HepG2 (cell line): ENCODE measurements at regions not wholly inside any gene's neighbourhood (a gene's known extent, or its start where the extent isn't known, plus 50 kb on each side); places are given as distances from the start of the nearest gene placed in this dataset.

ENCODE experiments used
- RORA ChIP-seq: sonication (generic); formaldehyde crosslinking; IDR thresholded peaks from 2 replicates; pipeline ENCODE4 v1.5.0; 2020; ENCODE audit warnings: mild to moderate bottlenecking, missing genetic modification reagents, moderate library complexity
- ZBED4 ChIP-seq: sonication (generic); formaldehyde crosslinking; IDR thresholded peaks from 2 replicates; pipeline ENCODE4 v1.4.0; 2020; ENCODE audit warnings: missing genetic modification reagents, borderline replicate concordance
- ZNF350 ChIP-seq: sonication (generic); formaldehyde crosslinking; IDR thresholded peaks from 2 replicates; pipeline ENCODE4 v1.4.0; 2020; ENCODE audit warnings: mild to moderate bottlenecking, low read depth, missing genetic modification reagents, borderline replicate concordance
- TF ChIP-seq, protein P1 (sequence below): sonication (generic); formaldehyde crosslinking; IDR thresholded peaks from 2 replicates; pipeline ENCODE4 v1.4.0; 2020; ENCODE audit warnings: mild to moderate bottlenecking, missing genetic modification reagents

- TF ChIP-seq, protein P1, sequence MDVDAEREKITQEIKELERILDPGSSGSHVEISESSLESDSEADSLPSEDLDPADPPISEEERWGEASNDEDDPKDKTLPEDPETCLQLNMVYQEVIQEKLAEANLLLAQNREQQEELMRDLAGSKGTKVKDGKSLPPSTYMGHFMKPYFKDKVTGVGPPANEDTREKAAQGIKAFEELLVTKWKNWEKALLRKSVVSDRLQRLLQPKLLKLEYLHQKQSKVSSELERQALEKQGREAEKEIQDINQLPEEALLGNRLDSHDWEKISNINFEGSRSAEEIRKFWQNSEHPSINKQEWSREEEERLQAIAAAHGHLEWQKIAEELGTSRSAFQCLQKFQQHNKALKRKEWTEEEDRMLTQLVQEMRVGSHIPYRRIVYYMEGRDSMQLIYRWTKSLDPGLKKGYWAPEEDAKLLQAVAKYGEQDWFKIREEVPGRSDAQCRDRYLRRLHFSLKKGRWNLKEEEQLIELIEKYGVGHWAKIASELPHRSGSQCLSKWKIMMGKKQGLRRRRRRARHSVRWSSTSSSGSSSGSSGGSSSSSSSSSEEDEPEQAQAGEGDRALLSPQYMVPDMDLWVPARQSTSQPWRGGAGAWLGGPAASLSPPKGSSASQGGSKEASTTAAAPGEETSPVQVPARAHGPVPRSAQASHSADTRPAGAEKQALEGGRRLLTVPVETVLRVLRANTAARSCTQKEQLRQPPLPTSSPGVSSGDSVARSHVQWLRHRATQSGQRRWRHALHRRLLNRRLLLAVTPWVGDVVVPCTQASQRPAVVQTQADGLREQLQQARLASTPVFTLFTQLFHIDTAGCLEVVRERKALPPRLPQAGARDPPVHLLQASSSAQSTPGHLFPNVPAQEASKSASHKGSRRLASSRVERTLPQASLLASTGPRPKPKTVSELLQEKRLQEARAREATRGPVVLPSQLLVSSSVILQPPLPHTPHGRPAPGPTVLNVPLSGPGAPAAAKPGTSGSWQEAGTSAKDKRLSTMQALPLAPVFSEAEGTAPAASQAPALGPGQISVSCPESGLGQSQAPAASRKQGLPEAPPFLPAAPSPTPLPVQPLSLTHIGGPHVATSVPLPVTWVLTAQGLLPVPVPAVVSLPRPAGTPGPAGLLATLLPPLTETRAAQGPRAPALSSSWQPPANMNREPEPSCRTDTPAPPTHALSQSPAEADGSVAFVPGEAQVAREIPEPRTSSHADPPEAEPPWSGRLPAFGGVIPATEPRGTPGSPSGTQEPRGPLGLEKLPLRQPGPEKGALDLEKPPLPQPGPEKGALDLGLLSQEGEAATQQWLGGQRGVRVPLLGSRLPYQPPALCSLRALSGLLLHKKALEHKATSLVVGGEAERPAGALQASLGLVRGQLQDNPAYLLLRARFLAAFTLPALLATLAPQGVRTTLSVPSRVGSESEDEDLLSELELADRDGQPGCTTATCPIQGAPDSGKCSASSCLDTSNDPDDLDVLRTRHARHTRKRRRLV (CRISPR knock-in tag), result no peak
- TF ChIP-seq ZBED4 (no peak), ZNF350 (CRISPR knock-in tag) (no peak), RORA (CRISPR knock-in tag) (no peak)
Observed at GRCh38 chr10:121134711-121135110, 283.5 kb downstream of the WDR11 start (continued).
